Psoas muscle (tissue), 7 donors: ENCODE measurements at regions not wholly inside any gene's neighbourhood (a gene's known extent, or its start where the extent isn't known, plus 50 kb on each side); places are given as distances from the start of the nearest gene placed in this dataset.
A peak's percentile ranks its signal among the peaks of the same experiment; 100 is the strongest.
"Not testable (repeated sequence)": the region's sequence is repeated elsewhere in the genome, so short reads cannot be mapped to it uniquely, and the experiment has no call there.

ENCODE experiments used
- ATAC-seq, 4 donors: fragments of 200-7000 bp; cut with Tn5 transposase; one replicate each; pipeline ENCODE4 v1.9.1; 2020; ENCODE audit warnings: moderate library complexity in 3 of 4, mild to moderate bottlenecking in 2 of 4
- DNase-seq, 2 donors: peaks; one replicate each; pipeline ENCODE4 v3.0.0-alpha.2; 2020
- H3K27ac ChIP-seq: fragments of 200-600 bp; one replicate; pipeline ENCODE4 v1.8.0; 2022
- H3K27me3 ChIP-seq, 3 donors: fragments of 200-600 bp in 1 of 3; one replicate each; pipeline versions ENCODE4 v1.6.1 to v1.8.0; 2013 to 2022; ENCODE audit warnings: low read length in 2 of 3, mild to moderate bottlenecking in 2 of 3, moderate library complexity in 1 of 3; ENCODE audit not compliant: insufficient read depth in 3 of 3
- H3K36me3 ChIP-seq, 2 donors: fragments of 200-600 bp in 1 of 2; one replicate each; pipeline versions ENCODE4 v1.6.1 to v1.8.0; 2013 to 2022; ENCODE audit warnings: low read depth in 1 of 2, mild to moderate bottlenecking in 1 of 2, moderate library complexity in 1 of 2; ENCODE audit not compliant: insufficient read depth in 1 of 2
- H3K4me1 ChIP-seq: fragments of 200-600 bp; one replicate; pipeline ENCODE4 v1.8.0; 2022
- H3K4me3 ChIP-seq: fragments of 200-600 bp; one replicate; pipeline ENCODE4 v1.8.0; 2022; ENCODE audit warnings: mild to moderate bottlenecking
- H3K9me3 ChIP-seq: fragments of 200-600 bp; one replicate; pipeline ENCODE4 v1.8.0; 2022
- CTCF ChIP-seq: fragments of 200-600 bp; IDR thresholded peaks from one replicate; pipeline ENCODE4 v1.8.0; 2022; ENCODE audit warnings: antibody characterized with exemption
- WGBS, 3 donors: extraction: QIAGEN DNeasy Blood & Tissue Kit; methylation state at CpG; one replicate each; pipeline versions ENCODE4 v1.1.6 to v1.1.7; 2013; 5-methylcytosine and 5-hydroxymethylcytosine counted together
- intact Hi-C, 2 donors: fragments of 100-400 bp; cut with DNase I; formaldehyde crosslinking; loops; one replicate each; pipeline versions ENCODE4 v1.11.0 to v1.14.2; 2022
- donor health status: healthy with polysubstance abuse.
- donor health status: DM: no; HTN: no; CAD: no; lungs with moderate emphysema.
- donor health status: Bipolar disorder and iron deficiency.
- donor health status: healthy.
- donor health status: DM: yes; HTN: yes; CAD: no.
- donor health status: DM: no; HTN: no; CAD: no.
- donor health status: DM: yes; HTN: yes; CAD: no.

GRCh38 chr7:76142861-76143260 is 58.8 kb upstream of the SRRM3 start:
- intact Hi-C loops, result no loop called here
- no peak overlapping the region for H3K4me3 ChIP-seq
- ATAC-seq, result no peak
- TF ChIP-seq CTCF, result no peak
- H3K27ac ChIP-seq, result no peak overlapping the region
- no peak for DNase-seq
- no peaks in the 10 kb centered on the region for H3K36me3 ChIP-seq
- WGBS, 3 donors, result 84 to 88% (median 87%) methylated on average over 5 of the region's 5 CpGs
- no peaks in the 10 kb centered on the region for H3K9me3 ChIP-seq
- H3K27me3 ChIP-seq, result no peaks in the 10 kb centered on the region
- no peaks in the 10 kb centered on the region for H3K4me1 ChIP-seq

GRCh38 chr7:76144664-76145270 is 56.9 kb upstream of the SRRM3 start:
- ATAC-seq, H3K4me3 ChIP-seq, H3K27ac ChIP-seq, H3K27me3 ChIP-seq, H3K4me1 ChIP-seq, DNase-seq, intact Hi-C loops, H3K9me3 ChIP-seq, H3K36me3 ChIP-seq: not testable (repeated sequence)
- 69 to 73% (median 72%) methylated on average over 5 of the region's 5 CpGs for WGBS, 3 donors

GRCh38 chr7:76146374-76146773 is 55.3 kb upstream of the SRRM3 start:
- Histone ChIP-seq H3K36me3 (no peaks in the 10 kb centered on the region), H3K9me3 (no peaks in the 10 kb centered on the region), H3K27ac (no peak overlapping the region), H3K4me3 (no peak overlapping the region), H3K27me3 (peaks cover 0 to 2% (median 0%) of the 10 kb centered on the region in 3 donors), H3K4me1 (no peaks in the 10 kb centered on the region)
- no peak for ATAC-seq
- DNase-seq, result no peak
- 69 to 70% (median 70%) methylated on average over 4 of the region's 4 CpGs for WGBS, 3 donors
- intact Hi-C loops, result no loop called here
- TF ChIP-seq CTCF, result no peak

- ATAC-seq, H3K27me3 ChIP-seq, H3K4me3 ChIP-seq, DNase-seq, H3K9me3 ChIP-seq, intact Hi-C loops, H3K36me3 ChIP-seq, H3K4me1 ChIP-seq, H3K27ac ChIP-seq: not testable (repeated sequence)
- 82 to 88% (median 84%) methylated on average over 3 of the region's 3 CpGs for WGBS, 3 donors
These were observed 52.7 kb upstream of the SRRM3 start for GRCh38 chr7:76148947-76149346.

GRCh38 chr7:76149847-76150691 is 51.6 kb upstream of the SRRM3 start:
- no peak for TF ChIP-seq CTCF
- WGBS, 3 donors, result 42 to 79% (median 52%) methylated on average over 39 to 53 of the region's 53 CpGs
- H3K27me3 ChIP-seq, result peaks cover 0 to 2% (median 0%) of the 10 kb centered on the region in 3 donors
- ATAC-seq (peak; percentile 21 to 64 (median 60)), DNase-seq (no peak)
- no peaks in the 10 kb centered on the region for H3K36me3 ChIP-seq
- no peak overlapping the region for H3K27ac ChIP-seq
- no peaks in the 10 kb centered on the region for H3K4me1 ChIP-seq
- peak overlapping the region; percentile 56 for H3K4me3 ChIP-seq
- H3K9me3 ChIP-seq, result no peaks in the 10 kb centered on the region
- intact Hi-C loops, result no loop called here
